K562 (cell line): ENCODE measurements at regions not wholly inside any gene's neighbourhood (a gene's known extent, or its start where the extent isn't known, plus 50 kb on each side); places are given as distances from the start of the nearest gene placed in this dataset.

Experiments used
- ATAC-seq: fragments of 200-7000 bp; cut with Tn5 transposase; 3 replicates; pipeline ENCODE4 v1.9.1; 2020; ENCODE audit warnings: moderate library complexity
- BruUV-seq: library from RNA; stranded (reverse); fragments of 400-500 nt; replicated peaks from 2 replicates; lab custom pipeline; 2021; lab: Mats Ljungman, UMichigan
- CTCF ChIA-PET: fragments of 300-600 bp; formaldehyde crosslinking; extraction: SDS; loops from one replicate; lab custom pipeline; 2021; ENCODE audit warnings: low intra/inter-chr PET ratio; lab: Yijun Ruan, JAX
- POLR2A ChIA-PET: fragments of 300-600, 350-650 bp; sonication (Branson Sonifier 250); formaldehyde crosslinking; extraction: SDS; loops from one replicate; lab custom pipeline; 2021; ENCODE audit warnings: antibody characterized with exemption, inconsistent platforms; lab: Yijun Ruan, JAX
- DNase-seq, 4 experiments: peaks; one replicate each; pipeline versions ENCODE4 v3.0.0 to v3.0.0-alpha.2; 2011 to 2018; ENCODE audit warnings: low spot score in 3 of 4, mixed read lengths in 3 of 4; ENCODE audit errors: extremely low read depth in 1 of 4
- FAIRE-seq: peaks from 2 replicates; lab custom pipeline; 2011; peaks lifted over from hg19 to GRCh38; lab: Jason Lieb, UNC
- H2AFZ ChIP-seq: 2 replicates; pipeline ENCODE4 v1.6.0; 2011; ENCODE audit warnings: low read depth, low read length, control low read depth, inconsistent platforms
- H3K27ac ChIP-seq: fragments of 200-600 bp; 3 replicates; pipeline ENCODE4 v1.8.0; 2011; ENCODE audit warnings: low read depth, mild to moderate bottlenecking, control low read depth, inconsistent platforms, low read length, moderate library complexity, mixed read lengths; ENCODE audit errors: extremely low read depth
- H3K27me3 ChIP-seq, 2 experiments: fragments of 300-600 bp in 1 of 2; 2 replicates in 1 of 2; 3 replicates in 1 of 2; pipeline versions ENCODE4 v1.6.0 to v1.8.0; 2011; ENCODE audit warnings: inconsistent platforms in 2 of 2, low read length in 2 of 2, mild to moderate bottlenecking in 1 of 2, mixed read lengths in 1 of 2, moderate library complexity in 1 of 2; ENCODE audit not compliant: control insufficient read depth in 2 of 2, insufficient read depth in 2 of 2
- H3K36me3 ChIP-seq: fragments of 300-600 bp; 3 replicates; pipeline ENCODE4 v1.8.0; 2011; ENCODE audit warnings: mild to moderate bottlenecking, low read length, inconsistent platforms; ENCODE audit not compliant: control insufficient read depth, insufficient read depth
- H3K4me1 ChIP-seq, 2 experiments: fragments of 200-600 bp in 1 of 2; replicated peaks in 1 of 2; 2 replicates in 1 of 2; 3 replicates in 1 of 2; pipeline versions ENCODE4 v1.5.1 to v1.8.0; 2011; ENCODE audit warnings: inconsistent platforms in 2 of 2, low read length in 2 of 2, mild to moderate bottlenecking in 1 of 2, mixed read lengths in 1 of 2, moderate library complexity in 1 of 2; ENCODE audit not compliant: control insufficient read depth in 2 of 2, insufficient read depth in 2 of 2
- H3K4me2 ChIP-seq: 2 replicates; pipeline ENCODE4 v1.6.1; 2011; ENCODE audit warnings: low read length, control low read depth, inconsistent platforms, mixed read lengths; ENCODE audit not compliant: insufficient read depth
- H3K4me3 ChIP-seq: fragments of 200-600 bp; sonication (generic), shearing (Covaris generic); 2 replicates; pipeline ENCODE4 v1.5.1; 2016; ENCODE audit warnings: control low read depth, inconsistent platforms
- H3K79me2 ChIP-seq: fragments of 200-600 bp; 3 replicates; pipeline ENCODE4 v1.8.0; 2011; ENCODE audit warnings: low read length, inconsistent platforms; ENCODE audit not compliant: control insufficient read depth, insufficient read depth
- H3K9ac ChIP-seq, 2 experiments: 2 replicates each; pipeline versions ENCODE4 v1.6.0 to v1.6.1; 2011; ENCODE audit warnings: low read depth in 2 of 2, low read length in 2 of 2, control low read depth in 1 of 2, inconsistent platforms in 1 of 2, mild to moderate bottlenecking in 1 of 2, mixed read lengths in 1 of 2; ENCODE audit not compliant: insufficient read depth in 1 of 2
- H3K9me1 ChIP-seq: one replicate; pipeline ENCODE4 v1.6.0; 2011; ENCODE audit warnings: inconsistent platforms, mild to moderate bottlenecking, low read length, moderate library complexity; ENCODE audit not compliant: control insufficient read depth, insufficient read depth
- H3K9me3 ChIP-seq: replicated peaks from 2 replicates; pipeline ENCODE4 v1.5.1; 2011; ENCODE audit warnings: low read depth, low read length, inconsistent platforms; ENCODE audit not compliant: control insufficient read depth, insufficient read depth
- H4K20me1 ChIP-seq: replicated peaks from 2 replicates; pipeline ENCODE4 v1.6.1; 2011; ENCODE audit warnings: low read length, inconsistent platforms, mixed read lengths; ENCODE audit not compliant: control insufficient read depth, insufficient read depth
- ARNT ChIP-seq, 2 experiments: fragments of 450-650 bp; IDR thresholded peaks; 2 replicates each; pipeline ENCODE4 v1.6.1; 2016; ENCODE audit warnings: mild to moderate bottlenecking in 1 of 2
- ASH1L ChIP-seq: fragments of 450-650 bp; IDR thresholded peaks from 2 replicates; pipeline ENCODE4 v1.6.1; 2018; ENCODE audit warnings: borderline replicate concordance, mild to moderate bottlenecking, low read depth; ENCODE audit not compliant: partially characterized antibody
- CBX3 ChIP-seq, 2 experiments: IDR thresholded peaks; 1 replicate in 1 of 2; 2 replicates in 1 of 2; pipeline ENCODE4 v1.6.1; 2012; ENCODE audit warnings: inconsistent platforms in 2 of 2, low read length in 2 of 2, borderline replicate concordance in 1 of 2, control low read depth in 1 of 2
- E2F3 ChIP-seq: fragments of 250-450 bp; sonication (Bioruptor Pico); IDR thresholded peaks from 2 replicates; pipeline ENCODE4 v1.4.0; 2020; ENCODE audit warnings: mild to moderate bottlenecking
- FOXJ3 ChIP-seq: sonication (generic); formaldehyde crosslinking; IDR thresholded peaks from 2 replicates; pipeline ENCODE4 v1.4.0; 2020; ENCODE audit warnings: mild to moderate bottlenecking, missing genetic modification reagents
- HLTF ChIP-seq: fragments of 450-650 bp; IDR thresholded peaks from 2 replicates; pipeline ENCODE4 v1.6.1; 2016
- L3MBTL2 ChIP-seq: fragments of 450-650 bp; IDR thresholded peaks from 2 replicates; pipeline ENCODE4 v1.6.1; 2016; ENCODE audit warnings: mild to moderate bottlenecking, moderate library complexity
- MTF1 ChIP-seq: fragments of 250-450 bp; sonication (Bioruptor Pico); IDR thresholded peaks from 2 replicates; pipeline ENCODE4 v1.9.0; 2021; ENCODE audit warnings: moderate library complexity, mild to moderate bottlenecking, inconsistent platforms, borderline replicate concordance
- NCOA4 ChIP-seq: fragments of 450-650 bp; IDR thresholded peaks from 2 replicates; pipeline ENCODE4 v1.6.1; 2018; ENCODE audit warnings: mild to moderate bottlenecking; ENCODE audit not compliant: partially characterized antibody
- RAD21 ChIP-seq, 2 experiments: fragments of 250-450 bp in 1 of 2; fragments of 450-650 bp in 1 of 2; sonication (Bioruptor Pico) in 1 of 2; formaldehyde crosslinking in 1 of 2; IDR thresholded peaks in 1 of 2; conservative IDR thresholded peaks in 1 of 2; 2 replicates each; pipeline versions ENCODE4 v1.4.0 to v1.8.0; 2020 to 2022; ENCODE audit warnings: mild to moderate bottlenecking in 2 of 2, moderate library complexity in 1 of 2
- RBFOX2 ChIP-seq: fragments of 200-400 bp; formaldehyde crosslinking; IDR thresholded peaks from 2 replicates; pipeline ENCODE4 v1.6.1; 2017; ENCODE audit warnings: low read depth, mild to moderate bottlenecking, low read length, moderate library complexity
- SMAD1 ChIP-seq: fragments of 150-350 bp; IDR thresholded peaks from 2 replicates; pipeline ENCODE4 v1.6.1; 2014; ENCODE audit warnings: low read length, low read depth; ENCODE audit not compliant: partially characterized antibody
- SNIP1 ChIP-seq: fragments of 450-650 bp; IDR thresholded peaks from 2 replicates; pipeline ENCODE4 v1.7.1; 2017; ENCODE audit warnings: low read depth, mild to moderate bottlenecking
- YBX1 ChIP-seq: fragments of 450-650 bp; IDR thresholded peaks from 2 replicates; pipeline ENCODE4 v1.7.1; 2016; ENCODE audit warnings: mild to moderate bottlenecking
- ZBTB17 ChIP-seq: fragments of 450-650 bp; formaldehyde crosslinking; IDR thresholded peaks from 2 replicates; pipeline ENCODE4 v1.4.0; 2020; ENCODE audit warnings: mild to moderate bottlenecking
- ZNF12 ChIP-seq: sonication (generic); formaldehyde crosslinking; IDR thresholded peaks from 2 replicates; pipeline ENCODE4 v1.4.0; 2020; ENCODE audit warnings: mild to moderate bottlenecking, missing genetic modification reagents
- ZNF174 ChIP-seq: fragments of 250-450 bp; sonication (Bioruptor Pico); IDR thresholded peaks from 2 replicates; pipeline ENCODE4 v1.4.0; 2020; ENCODE audit warnings: mild to moderate bottlenecking
- ZNF24 ChIP-seq: fragments of 450-650 bp; IDR thresholded peaks from 2 replicates; pipeline ENCODE4 v1.6.1; 2016
- WGBS: fragments of 100-300 bp; shearing (Covaris generic); methylation state at CpG from one replicate; pipeline ENCODE4 v1.1.6; 2016; ENCODE audit warnings: low coverage, mixed read lengths; ENCODE audit not compliant: insufficient coverage; ENCODE audit errors: missing lambda C conversion rate; 5-methylcytosine and 5-hydroxymethylcytosine counted together
- in situ Hi-C: fragments of 300-500 bp; cut with MboI; formaldehyde crosslinking; loops from 4 replicates; pipeline ENCODE4 v1.15.0; 2018; ENCODE audit warnings: inconsistent platforms, mixed read lengths
- intact Hi-C: fragments of 100-400 bp; cut with micrococcal nuclease; formaldehyde crosslinking; loops from 2 replicates; pipeline ENCODE4 v1.14.2; 2022

DNA sequence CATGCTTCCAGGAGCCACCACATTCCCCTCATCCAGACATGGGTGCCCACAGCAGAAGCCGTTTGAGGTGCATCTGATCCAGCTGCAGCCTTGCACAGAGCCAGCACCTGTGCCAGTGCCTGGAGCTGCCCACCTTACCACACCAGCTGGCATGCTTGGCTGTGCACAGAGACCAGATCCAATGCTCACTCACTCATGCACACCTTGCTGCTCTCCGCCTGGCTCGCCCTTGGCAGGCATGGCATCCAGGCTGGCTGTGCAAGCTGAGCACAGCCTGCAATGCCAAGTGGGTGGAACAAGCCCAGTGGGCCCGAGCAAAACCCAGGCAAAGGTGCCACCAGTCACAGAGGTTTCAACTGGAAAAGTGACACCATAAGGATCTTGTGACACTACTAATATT is 66.9 kb upstream of the SEMA3A start:
- POLR2A ChIA-PET, result no interaction called here
- Histone ChIP-seq H3K4me2 (no peak overlapping the region), H3K27ac (no peak overlapping the region), H3K9me3 (no peaks in the 10 kb centered on the region), H4K20me1 (no peaks in the 10 kb centered on the region), H3K4me3 (no peak overlapping the region), H3K9me1 (no peaks in the 10 kb centered on the region), H3K9ac (no peak overlapping the region), H2AFZ (no peak overlapping the region), H3K79me2 (no peaks in the 10 kb centered on the region), H3K36me3 (no peaks in the 10 kb centered on the region), H3K27me3 (no peaks in the 10 kb centered on the region), H3K4me1 (no peaks in the 10 kb centered on the region)
- TF ChIP-seq YBX1 (no peak), RBFOX2 (no peak), ZNF12 (CRISPR knock-in tag) (no peak), L3MBTL2 (no peak), NCOA4 (no peak), FOXJ3 (no peak), E2F3 (CRISPR knock-in tag) (no peak), HLTF (no peak), ARNT (IDR thresholded peaks at IDR 0.05) (no peak), SNIP1 (no peak), ZBTB17 (CRISPR knock-in tag) (no peak), ASH1L (no peak), ZNF174 (no peak), ZNF24 (no peak), CBX3 (IDR thresholded peaks at IDR 0.05; ENCODE audit: borderline replicate concordance in 1 of 2, low read length in 2 of 2) (no peak), SMAD1 (no peak), MTF1 (CRISPR knock-in tag) (no peak), RAD21 (CRISPR knock-in tag; conservative IDR thresholded peaks at IDR 0.05 in 1 of 2, IDR thresholded peaks at IDR 0.05 in 1 of 2) (no peak)
- intact Hi-C loops, result no loop called here
- 0% methylated on average over 4 of the region's 4 CpGs for WGBS
- no peak for DNase-seq
- ATAC-seq, result no peak
- CTCF ChIA-PET, result no interaction called here
- no TSS peak for BruUV-seq
- in situ Hi-C loops, result no loop called here
- no peak for FAIRE-seq
